Tibial nerve (tissue), 3 donors: ENCODE measurements at regions not wholly inside any gene's neighbourhood (a gene's known extent, or its start where the extent isn't known, plus 50 kb on each side); places are given as distances from the start of the nearest gene placed in this dataset.
"Not testable (repeated sequence)": the region's sequence is repeated elsewhere in the genome, so short reads cannot be mapped to it uniquely, and the experiment has no call there.

Experiments
- CTCF ChIP-seq, 5 experiments: fragments of 200-600 bp in 3 of 5; fragments of 450-650 bp in 2 of 5; sonication (generic) in 3 of 5; IDR thresholded peaks; one replicate each; pipeline ENCODE4 v1.5.1; 2016 to 2019; ENCODE audit warnings: antibody characterized with exemption in 5 of 5, mild to moderate bottlenecking in 3 of 5, moderate library complexity in 2 of 5
- POLR2A ChIP-seq, 2 donors: fragments of 450-650 bp; IDR thresholded peaks; one replicate each; pipeline ENCODE4 v1.6.1; 2017; ENCODE audit warnings: antibody characterized with exemption in 2 of 2, mild to moderate bottlenecking in 2 of 2, moderate library complexity in 2 of 2

GRCh38 chr6:106857310-106857709 lies 117.2 kb downstream of the CD24 start:
- not testable (repeated sequence) for TF ChIP-seq CTCF, POLR2A (IDR thresholded peaks at IDR 0.05)
